ENCODE measurements at regions not wholly inside any gene's neighbourhood (a gene's known extent, or its start where the extent isn't known, plus 50 kb on each side); places are given as distances from the start of the nearest gene placed in this dataset.

GRCh38 chr15:35215093-35215492, 130.0 kb upstream of the NANOGP8 start:
- H3K36me3 ChIP-seq (ENCODE audit: insufficient read depth, low read length): no peaks in the 10 kb centered on the region
- TF ChIP-seq REST (IDR thresholded peaks at IDR 0.05; ENCODE audit: borderline replicate concordance) (no peak), POLR2AphosphoS5 (IDR thresholded peaks at IDR 0.05) (no peak), RAD21 (conservative IDR thresholded peaks at IDR 0.05) (no peak), MXI1 (conservative IDR thresholded peaks at IDR 0.05; ENCODE audit: poor library complexity, severe bottlenecking) (no peak), TAF1 (IDR thresholded peaks at IDR 0.05; ENCODE audit: low read depth) (no peak), SMC3 (conservative IDR thresholded peaks at IDR 0.05; ENCODE audit: poor library complexity) (no peak), EZH2 (IDR thresholded peaks at IDR 0.05; ENCODE audit: borderline replicate concordance, insufficient read depth, low read length, poor library complexity, severe bottlenecking) (no peak), CTCF (IDR thresholded peaks at IDR 0.05; ENCODE audit: poor library complexity, severe bottlenecking) (no peak), EP300 (conservative IDR thresholded peaks at IDR 0.05; ENCODE audit: poor library complexity, severe bottlenecking) (no peak)
- no peaks in the 10 kb centered on the region for H3K27me3 ChIP-seq (ENCODE audit: insufficient read depth, low read depth, low read length)
- no peak overlapping the region for H3K27ac ChIP-seq (ENCODE audit: low read length)
- no peak overlapping the region for H3K9ac ChIP-seq (ENCODE audit: low read length)
- no peak overlapping the region for H3K4me2 ChIP-seq (ENCODE audit: low read length)
- H3K9me3 ChIP-seq (ENCODE audit: low read length): no peaks in the 10 kb centered on the region
- no peaks in the 10 kb centered on the region for H3K79me2 ChIP-seq (replicated peaks; ENCODE audit: insufficient read depth, low read length)
- H4K20me1 ChIP-seq (ENCODE audit: insufficient read depth): no peaks in the 10 kb centered on the region
- H3F3A ChIP-seq (ENCODE audit: insufficient read depth, low read length, poor library complexity, severe bottlenecking): no peaks in the 10 kb centered on the region
- no peak overlapping the region for H3K4me3 ChIP-seq (ENCODE audit: low read length)
- no peak overlapping the region for H2AFZ ChIP-seq (ENCODE audit: low read depth, low read length)
- H3K9me2 ChIP-seq (ENCODE audit: insufficient read depth, low read length): no peaks in the 10 kb centered on the region

- Histone ChIP-seq H3K9me2 (ENCODE audit: insufficient read depth, low read length) (no peaks in the 10 kb centered on the region), H4K20me1 (ENCODE audit: insufficient read depth) (no peaks in the 10 kb centered on the region), H3K9ac (ENCODE audit: low read length) (no peak overlapping the region), H3K4me2 (ENCODE audit: low read length) (no peak overlapping the region), H3K27ac (ENCODE audit: low read length) (no peak overlapping the region), H2AFZ (ENCODE audit: low read depth, low read length) (no peak overlapping the region), H3K9me3 (ENCODE audit: low read length) (no peaks in the 10 kb centered on the region), H3F3A (ENCODE audit: insufficient read depth, low read length, poor library complexity, severe bottlenecking) (no peaks in the 10 kb centered on the region), H3K4me3 (ENCODE audit: low read length) (no peak overlapping the region), H3K79me2 (replicated peaks; ENCODE audit: insufficient read depth, low read length) (no peaks in the 10 kb centered on the region), H3K36me3 (ENCODE audit: insufficient read depth, low read length) (no peaks in the 10 kb centered on the region), H3K27me3 (ENCODE audit: insufficient read depth, low read depth, low read length) (no peaks in the 10 kb centered on the region)
- TF ChIP-seq EZH2 (IDR thresholded peaks at IDR 0.05; ENCODE audit: borderline replicate concordance, insufficient read depth, low read length, poor library complexity, severe bottlenecking) (no peak), SMC3 (conservative IDR thresholded peaks at IDR 0.05; ENCODE audit: poor library complexity) (no peak), REST (IDR thresholded peaks at IDR 0.05; ENCODE audit: borderline replicate concordance) (no peak), RAD21 (conservative IDR thresholded peaks at IDR 0.05) (no peak), CTCF (IDR thresholded peaks at IDR 0.05; ENCODE audit: poor library complexity, severe bottlenecking) (no peak), EP300 (conservative IDR thresholded peaks at IDR 0.05; ENCODE audit: poor library complexity, severe bottlenecking) (no peak), POLR2AphosphoS5 (IDR thresholded peaks at IDR 0.05) (no peak), TAF1 (IDR thresholded peaks at IDR 0.05; ENCODE audit: low read depth) (no peak), MXI1 (conservative IDR thresholded peaks at IDR 0.05; ENCODE audit: poor library complexity, severe bottlenecking) (no peak)
Observed at GRCh38 chr15:35211240-35211902, 126.3 kb upstream of the NANOGP8 start.

Measured in neural cell (in vitro differentiated cells).